ENCODE measurements at regions not wholly inside any gene's neighbourhood (a gene's known extent, or its start where the extent isn't known, plus 50 kb on each side); places are given as distances from the start of the nearest gene placed in this dataset.

DNA sequence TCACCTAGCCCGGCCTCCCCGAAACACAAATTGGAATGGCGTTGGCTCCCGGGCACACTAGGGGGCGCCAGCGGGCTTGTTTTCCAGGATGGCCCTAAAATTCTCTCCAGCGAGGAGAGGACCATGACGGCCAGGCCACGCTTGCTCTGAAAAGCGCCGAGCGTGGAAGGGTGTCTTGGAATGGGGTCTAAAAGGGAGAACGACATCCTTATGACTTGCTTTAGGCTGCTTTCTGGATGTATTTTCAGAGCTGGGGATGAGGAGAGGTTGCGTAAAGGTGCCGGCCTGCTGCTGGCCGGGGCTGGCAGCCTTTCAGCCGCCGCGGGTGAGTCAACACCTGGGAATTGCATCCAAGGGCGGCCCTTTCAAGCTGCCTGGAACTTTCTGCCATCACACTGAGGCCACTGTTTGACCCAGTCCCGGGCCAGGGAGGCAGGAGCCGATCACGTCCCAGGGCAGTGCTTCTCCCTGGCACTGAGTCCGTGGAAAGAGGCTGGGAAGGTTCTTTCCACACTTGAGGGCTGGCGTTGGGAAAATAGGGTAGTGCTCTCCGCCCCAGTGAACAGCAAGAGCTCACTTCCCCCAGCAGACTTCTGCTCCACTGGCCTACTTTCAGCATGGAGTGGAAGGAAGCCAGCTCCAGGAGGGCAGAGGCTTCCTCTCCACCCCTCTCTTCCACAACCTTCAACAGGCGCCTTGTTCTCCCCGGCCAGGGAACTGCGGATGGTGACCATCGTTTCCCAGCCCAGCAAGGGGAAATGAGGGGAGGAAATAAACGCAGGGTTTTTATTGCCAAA is 216.2 kb downstream of the TTC8 start:
- H3K9me3 ChIP-seq (ENCODE audit: insufficient read depth, low read length, severe bottlenecking), result peaks cover 8% of the 10 kb centered on the region
- H3K4me3 ChIP-seq (ENCODE audit: low read depth in 1 of 2, low read length in 2 of 2), result no peak overlapping the region
- H3K4me1 ChIP-seq (ENCODE audit: insufficient read depth, low read length), result peaks cover 18% of the 10 kb centered on the region
- peak overlapping the region; percentile 34; the same call in 1 of the 2 replicates for H3K27ac ChIP-seq (ENCODE audit: low read length)
- H3K4me2 ChIP-seq (ENCODE audit: insufficient read depth, low read length), result no peak overlapping the region
- peak; percentile 86 for DNase-seq
- H2AFZ ChIP-seq (ENCODE audit: low read depth, low read length), result peak overlapping the region; percentile 32; the same call in 1 of the 2 replicates
- no peaks in the 10 kb centered on the region for H3K36me3 ChIP-seq (ENCODE audit: insufficient read depth, low read length)
- H4K20me1 ChIP-seq (ENCODE audit: insufficient read depth, low read length), result no peaks in the 10 kb centered on the region
- peak; percentile 86 for ATAC-seq (ENCODE audit: insufficient read depth, low read depth)
- no peak for TF ChIP-seq EZH2 (IDR thresholded peaks at IDR 0.05; ENCODE audit: borderline replicate concordance, low read depth, low read length, severe bottlenecking)
- TF ChIP-seq, protein P1, sequence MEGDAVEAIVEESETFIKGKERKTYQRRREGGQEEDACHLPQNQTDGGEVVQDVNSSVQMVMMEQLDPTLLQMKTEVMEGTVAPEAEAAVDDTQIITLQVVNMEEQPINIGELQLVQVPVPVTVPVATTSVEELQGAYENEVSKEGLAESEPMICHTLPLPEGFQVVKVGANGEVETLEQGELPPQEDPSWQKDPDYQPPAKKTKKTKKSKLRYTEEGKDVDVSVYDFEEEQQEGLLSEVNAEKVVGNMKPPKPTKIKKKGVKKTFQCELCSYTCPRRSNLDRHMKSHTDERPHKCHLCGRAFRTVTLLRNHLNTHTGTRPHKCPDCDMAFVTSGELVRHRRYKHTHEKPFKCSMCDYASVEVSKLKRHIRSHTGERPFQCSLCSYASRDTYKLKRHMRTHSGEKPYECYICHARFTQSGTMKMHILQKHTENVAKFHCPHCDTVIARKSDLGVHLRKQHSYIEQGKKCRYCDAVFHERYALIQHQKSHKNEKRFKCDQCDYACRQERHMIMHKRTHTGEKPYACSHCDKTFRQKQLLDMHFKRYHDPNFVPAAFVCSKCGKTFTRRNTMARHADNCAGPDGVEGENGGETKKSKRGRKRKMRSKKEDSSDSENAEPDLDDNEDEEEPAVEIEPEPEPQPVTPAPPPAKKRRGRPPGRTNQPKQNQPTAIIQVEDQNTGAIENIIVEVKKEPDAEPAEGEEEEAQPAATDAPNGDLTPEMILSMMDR (IDR thresholded peaks at IDR 0.05; ENCODE audit: borderline replicate concordance, extremely low read depth, low read length, poor library complexity, severe bottlenecking), result peak; percentile 97
- H3K9ac ChIP-seq (ENCODE audit: low read depth, low read length), result no peak overlapping the region
- H3K27me3 ChIP-seq (ENCODE audit: insufficient read depth, low read length, poor library complexity), result no peaks in the 10 kb centered on the region
- H3K79me2 ChIP-seq (ENCODE audit: insufficient read depth, low read length), result no peaks in the 10 kb centered on the region

DNA sequence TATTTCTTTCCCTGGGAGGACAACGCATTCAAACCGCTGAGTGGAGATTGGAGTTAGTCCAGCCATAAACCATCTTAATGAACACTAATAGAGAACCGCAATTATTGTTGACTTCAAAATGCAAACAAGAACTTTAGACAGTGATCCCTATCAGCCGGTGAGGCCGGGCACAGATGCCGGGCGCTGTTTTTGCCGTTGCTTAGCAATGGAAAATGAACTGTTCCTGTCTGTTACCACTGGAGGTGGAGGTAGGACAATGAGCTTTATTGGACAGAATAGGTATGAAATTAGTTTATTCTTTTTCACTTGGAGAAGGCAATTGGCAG is 216.8 kb downstream of the TTC8 start:
- H3K79me2 ChIP-seq (ENCODE audit: insufficient read depth, low read length), result no peaks in the 10 kb centered on the region
- H3K4me3 ChIP-seq (ENCODE audit: low read depth in 1 of 2, low read length in 2 of 2), result no peak overlapping the region
- H3K36me3 ChIP-seq (ENCODE audit: insufficient read depth, low read length), result no peaks in the 10 kb centered on the region
- no peak overlapping the region for H3K27ac ChIP-seq (ENCODE audit: low read length)
- no peak for DNase-seq
- peak overlapping the region; percentile 32; the same call in 1 of the 2 replicates for H2AFZ ChIP-seq (ENCODE audit: low read depth, low read length)
- H3K4me2 ChIP-seq (ENCODE audit: insufficient read depth, low read length), result no peak overlapping the region
- ATAC-seq (ENCODE audit: insufficient read depth, low read depth), result no peak
- H3K9ac ChIP-seq (ENCODE audit: low read depth, low read length), result no peak overlapping the region
- H3K9me3 ChIP-seq (ENCODE audit: insufficient read depth, low read length, severe bottlenecking), result peaks cover 8% of the 10 kb centered on the region
- H4K20me1 ChIP-seq (ENCODE audit: insufficient read depth, low read length), result no peaks in the 10 kb centered on the region
- no peaks in the 10 kb centered on the region for H3K27me3 ChIP-seq (ENCODE audit: insufficient read depth, low read length, poor library complexity)
- TF ChIP-seq, protein P1 (IDR thresholded peaks at IDR 0.05; ENCODE audit: borderline replicate concordance, extremely low read depth, low read length, poor library complexity, severe bottlenecking), result no peak
- no peak for TF ChIP-seq EZH2 (IDR thresholded peaks at IDR 0.05; ENCODE audit: borderline replicate concordance, low read depth, low read length, severe bottlenecking)
- peaks cover 18% of the 10 kb centered on the region for H3K4me1 ChIP-seq (ENCODE audit: insufficient read depth, low read length)

DNA sequence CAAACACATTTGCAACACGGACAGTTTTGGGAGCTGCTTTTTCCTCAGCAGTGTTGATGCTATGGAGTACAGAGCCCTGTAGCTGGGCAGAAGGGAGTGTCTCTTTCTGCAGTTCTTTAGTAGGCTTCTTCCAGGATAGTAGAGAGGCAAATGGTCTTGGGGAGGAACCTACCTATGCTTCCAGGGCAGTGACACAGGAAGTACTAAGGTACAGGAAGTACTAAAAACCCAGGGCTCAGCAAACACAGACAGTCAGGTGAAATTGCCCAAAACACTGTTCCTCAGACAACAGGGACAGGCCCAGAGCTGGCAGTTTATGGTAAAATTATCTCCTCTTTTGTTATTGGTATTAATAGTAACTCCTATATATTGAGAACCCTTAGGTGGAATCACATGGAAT is 217.6 kb downstream of the TTC8 start:
- Histone ChIP-seq H3K4me2 (ENCODE audit: insufficient read depth, low read length) (no peak overlapping the region), H3K36me3 (ENCODE audit: insufficient read depth, low read length) (no peaks in the 10 kb centered on the region), H3K9ac (ENCODE audit: low read depth, low read length) (no peak overlapping the region), H3K27ac (ENCODE audit: low read length) (no peak overlapping the region), H2AFZ (ENCODE audit: low read depth, low read length) (peak overlapping the region; percentile 53; the same call in 1 of the 2 replicates), H3K4me3 (ENCODE audit: low read depth in 1 of 2, low read length in 2 of 2) (no peak overlapping the region), H3K27me3 (ENCODE audit: insufficient read depth, low read length, poor library complexity) (no peaks in the 10 kb centered on the region), H3K4me1 (ENCODE audit: insufficient read depth, low read length) (peaks cover 18% of the 10 kb centered on the region), H3K9me3 (ENCODE audit: insufficient read depth, low read length, severe bottlenecking) (peaks cover 8% of the 10 kb centered on the region), H3K79me2 (ENCODE audit: insufficient read depth, low read length) (no peaks in the 10 kb centered on the region), H4K20me1 (ENCODE audit: insufficient read depth, low read length) (no peaks in the 10 kb centered on the region)
- no peak; the same call in 2 of the 3 replicates for ATAC-seq (ENCODE audit: insufficient read depth, low read depth)
- TF ChIP-seq, protein P1 (IDR thresholded peaks at IDR 0.05; ENCODE audit: borderline replicate concordance, extremely low read depth, low read length, poor library complexity, severe bottlenecking), result no peak
- TF ChIP-seq EZH2 (IDR thresholded peaks at IDR 0.05; ENCODE audit: borderline replicate concordance, low read depth, low read length, severe bottlenecking), result no peak
- DNase-seq, result no peak

Data from DND-41 (cell line).